ENCODE measurements at regions not wholly inside any gene's neighbourhood (a gene's known extent, or its start where the extent isn't known, plus 50 kb on each side); places are given as distances from the start of the nearest gene placed in this dataset.

DNA sequence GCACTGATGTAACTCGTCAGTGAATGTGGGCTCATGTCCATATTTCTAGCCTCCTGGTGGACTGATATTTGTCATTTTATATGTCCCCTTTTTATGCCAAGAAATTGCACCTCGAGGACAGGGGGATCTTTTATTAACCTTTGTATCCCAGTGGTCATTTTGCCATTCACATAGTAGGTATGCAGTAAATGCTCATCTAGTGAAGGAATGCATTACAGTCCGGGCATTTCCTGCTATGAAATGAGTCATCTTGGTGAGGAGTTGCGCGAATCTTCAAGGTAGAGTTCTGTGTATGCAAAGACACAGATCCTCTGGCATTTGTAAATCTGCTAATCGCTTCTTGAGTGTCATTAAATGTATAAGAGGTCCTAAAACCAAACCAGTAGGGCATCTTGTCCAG, 755.5 kb upstream of the ADAMTS16 start:
- no peak for DNase-seq (ENCODE audit: low read depth)
- TF ChIP-seq, protein P1, sequence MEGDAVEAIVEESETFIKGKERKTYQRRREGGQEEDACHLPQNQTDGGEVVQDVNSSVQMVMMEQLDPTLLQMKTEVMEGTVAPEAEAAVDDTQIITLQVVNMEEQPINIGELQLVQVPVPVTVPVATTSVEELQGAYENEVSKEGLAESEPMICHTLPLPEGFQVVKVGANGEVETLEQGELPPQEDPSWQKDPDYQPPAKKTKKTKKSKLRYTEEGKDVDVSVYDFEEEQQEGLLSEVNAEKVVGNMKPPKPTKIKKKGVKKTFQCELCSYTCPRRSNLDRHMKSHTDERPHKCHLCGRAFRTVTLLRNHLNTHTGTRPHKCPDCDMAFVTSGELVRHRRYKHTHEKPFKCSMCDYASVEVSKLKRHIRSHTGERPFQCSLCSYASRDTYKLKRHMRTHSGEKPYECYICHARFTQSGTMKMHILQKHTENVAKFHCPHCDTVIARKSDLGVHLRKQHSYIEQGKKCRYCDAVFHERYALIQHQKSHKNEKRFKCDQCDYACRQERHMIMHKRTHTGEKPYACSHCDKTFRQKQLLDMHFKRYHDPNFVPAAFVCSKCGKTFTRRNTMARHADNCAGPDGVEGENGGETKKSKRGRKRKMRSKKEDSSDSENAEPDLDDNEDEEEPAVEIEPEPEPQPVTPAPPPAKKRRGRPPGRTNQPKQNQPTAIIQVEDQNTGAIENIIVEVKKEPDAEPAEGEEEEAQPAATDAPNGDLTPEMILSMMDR (IDR thresholded peaks at IDR 0.05; ENCODE audit: control insufficient read depth, insufficient read depth, low read depth, low read length, missing control alignments): no peak
- no peak overlapping the region for H3K4me3 ChIP-seq (ENCODE audit: control insufficient read depth, low read depth, low read length)

GRCh38 chr5:4386152-4386551, 754.0 kb upstream of the ADAMTS16 start:
- TF ChIP-seq, protein P1 (IDR thresholded peaks at IDR 0.05; ENCODE audit: control insufficient read depth, insufficient read depth, low read depth, low read length, missing control alignments): no peak
- H3K4me3 ChIP-seq (ENCODE audit: control insufficient read depth, low read depth, low read length): no peak overlapping the region
- no peak for DNase-seq (ENCODE audit: low read depth)

GRCh38 chr5:4387290-4387689, 752.8 kb upstream of the ADAMTS16 start:
- TF ChIP-seq, protein P1 (IDR thresholded peaks at IDR 0.05; ENCODE audit: control insufficient read depth, insufficient read depth, low read depth, low read length, missing control alignments): no peak
- no peak for DNase-seq (ENCODE audit: low read depth)
- no peak overlapping the region for H3K4me3 ChIP-seq (ENCODE audit: control insufficient read depth, low read depth, low read length)

DNA sequence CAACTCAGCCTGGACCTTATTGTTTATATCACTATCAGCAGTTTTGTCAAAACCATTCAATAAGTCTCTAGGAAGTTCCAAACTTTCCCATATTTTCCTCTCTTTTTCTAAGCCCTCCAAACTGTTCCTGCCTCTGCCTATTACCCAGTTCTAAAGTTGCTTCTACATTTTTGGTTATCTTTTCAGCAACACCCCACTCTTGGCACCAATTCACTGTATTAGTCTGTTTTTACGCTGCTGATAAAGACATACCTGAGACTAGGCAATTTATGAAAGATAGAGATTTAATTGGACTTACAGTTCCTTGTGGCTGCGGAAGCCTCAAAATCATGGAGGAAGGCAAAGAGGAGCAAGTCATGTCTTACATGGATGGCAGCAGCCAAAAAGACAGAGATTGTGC, 744.4 kb upstream of the ADAMTS16 start:
- no peak for DNase-seq (ENCODE audit: low read depth)
- TF ChIP-seq, protein P1 (IDR thresholded peaks at IDR 0.05; ENCODE audit: control insufficient read depth, insufficient read depth, low read depth, low read length, missing control alignments): no peak
- no peak overlapping the region for H3K4me3 ChIP-seq (ENCODE audit: control insufficient read depth, low read depth, low read length)

- no peak for DNase-seq (ENCODE audit: low read depth)
- H3K4me3 ChIP-seq (ENCODE audit: control insufficient read depth, low read depth, low read length): no peak overlapping the region
- TF ChIP-seq, protein P1 (IDR thresholded peaks at IDR 0.05; ENCODE audit: control insufficient read depth, insufficient read depth, low read depth, low read length, missing control alignments): no peak
Measured at GRCh38 chr5:4405614-4406219, 734.4 kb upstream of the ADAMTS16 start.

DNA sequence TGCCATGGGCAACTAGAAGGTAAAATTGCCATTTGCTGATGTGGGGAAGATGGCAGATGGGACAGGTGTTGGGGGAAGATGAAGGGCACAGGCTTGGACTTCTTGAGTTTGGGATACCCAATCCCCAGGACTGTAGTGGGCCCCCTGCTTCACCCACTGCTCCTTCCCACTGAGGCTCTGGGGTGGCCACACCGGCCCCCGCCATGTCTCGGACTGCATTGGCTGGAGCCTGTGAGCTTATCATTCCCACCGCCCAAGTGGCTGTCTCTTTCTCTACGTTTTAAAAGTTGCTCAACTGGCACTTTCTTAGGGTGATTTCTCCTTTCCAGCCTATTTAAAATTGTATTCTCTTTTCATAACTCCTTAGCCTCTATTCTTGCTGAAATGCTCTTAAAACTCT, 730.0 kb upstream of the ADAMTS16 start:
- DNase-seq (ENCODE audit: low read depth): no peak
- H3K4me3 ChIP-seq (ENCODE audit: control insufficient read depth, low read depth, low read length): no peak overlapping the region
- TF ChIP-seq, protein P1 (IDR thresholded peaks at IDR 0.05; ENCODE audit: control insufficient read depth, insufficient read depth, low read depth, low read length, missing control alignments): no peak

- DNase-seq (ENCODE audit: low read depth): no peak
- TF ChIP-seq, protein P1 (IDR thresholded peaks at IDR 0.05; ENCODE audit: control insufficient read depth, insufficient read depth, low read depth, low read length, missing control alignments): no peak
- H3K4me3 ChIP-seq (ENCODE audit: control insufficient read depth, low read depth, low read length): no peak overlapping the region
Measured at GRCh38 chr5:4411664-4412063, 728.5 kb upstream of the ADAMTS16 start.

Measured in AG09309 (cell line).